ENCODE measurements at regions not wholly inside any gene's neighbourhood (a gene's known extent, or its start where the extent isn't known, plus 50 kb on each side); places are given as distances from the start of the nearest gene placed in this dataset.

- Histone ChIP-seq H3K9me3 (replicated peaks in 1 of 3) (no peaks in the 10 kb centered on the region), H3K27me3 (no peaks in the 10 kb centered on the region)
- whole genome bisulfite sequencing, 4 donors = 63 to 76% (median 70%) methylated on average over 1 of the region's 1 CpG
These were observed 57.3 kb downstream of the MED10 start for GRCh38 chr5:6321078-6321477.

GRCh38 chr5:6319116-6319515, 59.2 kb downstream of the MED10 start:
- H3K4me1 ChIP-seq (replicated peaks in 1 of 2) = no peaks in the 10 kb centered on the region
- no peak overlapping the region for H3K4me3 ChIP-seq
- no peak overlapping the region for H3K27ac ChIP-seq
- no peak for DNase-seq
- H3K27me3 ChIP-seq = no peaks in the 10 kb centered on the region
- WGBS, 4 donors = 82 to 88% (median 83%) methylated on average over 8 of the region's 8 CpGs
- H3K9me3 ChIP-seq (replicated peaks in 1 of 3) = no peaks in the 10 kb centered on the region
- intact Hi-C loops (cut with DNase I) = no loop called here
- H3K36me3 ChIP-seq (replicated peaks in 1 of 2) = no peaks in the 10 kb centered on the region
- no peak for TF ChIP-seq CTCF (IDR thresholded peaks at IDR 0.05)
- no peak for TF ChIP-seq POLR2A (IDR thresholded peaks at IDR 0.05)

More at GRCh38 chr5:6321078-6321477, 57.3 kb downstream of the MED10 start:
- Histone ChIP-seq H3K4me3 (no peak overlapping the region), H3K36me3 (replicated peaks in 1 of 2) (no peaks in the 10 kb centered on the region), H3K27ac (no peak overlapping the region), H3K4me1 (replicated peaks in 1 of 2) (no peaks in the 10 kb centered on the region)
- TF ChIP-seq POLR2A (IDR thresholded peaks at IDR 0.05) = no peak
- intact Hi-C loops (cut with DNase I) = no loop called here
- DNase-seq = no peak

- H3K9me3 ChIP-seq (replicated peaks in 1 of 3) = no peaks in the 10 kb centered on the region
- 72 to 85% (median 80%) methylated on average over 4 of the region's 4 CpGs for whole genome bisulfite sequencing, 4 donors
- no peak for TF ChIP-seq POLR2A (IDR thresholded peaks at IDR 0.05)
- TF ChIP-seq CTCF (IDR thresholded peaks at IDR 0.05) = no peak
- intact Hi-C loops (cut with DNase I) = no loop called here
- no peak for DNase-seq
- no peak overlapping the region for H3K4me3 ChIP-seq
- no peaks in the 10 kb centered on the region for H3K36me3 ChIP-seq (replicated peaks in 1 of 2)
- no peaks in the 10 kb centered on the region for H3K27me3 ChIP-seq
- no peak overlapping the region for H3K27ac ChIP-seq
- no peaks in the 10 kb centered on the region for H3K4me1 ChIP-seq (replicated peaks in 1 of 2)
These were observed 61.1 kb downstream of the MED10 start for GRCh38 chr5:6317116-6317798.

GRCh38 chr5:6315580-6315979, 62.8 kb downstream of the MED10 start:
- no peaks in the 10 kb centered on the region for H3K27me3 ChIP-seq
- no peaks in the 10 kb centered on the region for H3K9me3 ChIP-seq (replicated peaks in 1 of 3)
- DNase-seq = no peak
- no peaks in the 10 kb centered on the region for H3K4me1 ChIP-seq (replicated peaks in 1 of 2)
- intact Hi-C loops (cut with DNase I) = no loop called here
- H3K4me3 ChIP-seq = no peak overlapping the region
- no peaks in the 10 kb centered on the region for H3K36me3 ChIP-seq (replicated peaks in 1 of 2)
- WGBS, 4 donors = 76 to 81% (median 79%) methylated on average over 5 to 7 of the region's 7 CpGs
- TF ChIP-seq POLR2A (IDR thresholded peaks at IDR 0.05) (no peak), CTCF (IDR thresholded peaks at IDR 0.05) (no peak)
- no peak overlapping the region for H3K27ac ChIP-seq

All from adrenal gland (tissue), 9 donors.